Adrenal gland (tissue), 9 donors: ENCODE measurements at regions not wholly inside any gene's neighbourhood (a gene's known extent, or its start where the extent isn't known, plus 50 kb on each side); places are given as distances from the start of the nearest gene placed in this dataset.

Experiments
- DNase-seq, 7 donors: peaks; one replicate each; pipeline ENCODE4 v3.0.0-alpha.2; 2019 to 2020
- H3K27ac ChIP-seq, 5 donors: fragments of 200-600 bp; sonication (generic) in 4 of 5; 1 replicate in 3 of 5; 2 replicates in 2 of 5; pipeline versions ENCODE4 v1.5.1 to v1.8.0; 2016 to 2020; ENCODE audit warnings: mild to moderate bottlenecking in 1 of 5
- H3K27me3 ChIP-seq: fragments of 200-600 bp; 2 replicates; pipeline ENCODE4 v1.8.0; 2021
- H3K36me3 ChIP-seq, 2 donors: fragments of 200-600 bp; replicated peaks in 1 of 2; 1 replicate in 1 of 2; 2 replicates in 1 of 2; pipeline versions ENCODE4 v1.5.1 to v1.8.0; 2018 to 2022
- H3K4me1 ChIP-seq, 2 donors: fragments of 200-600 bp; replicated peaks in 1 of 2; 1 replicate in 1 of 2; 2 replicates in 1 of 2; pipeline versions ENCODE4 v1.5.1 to v1.8.0; 2018 to 2021
- H3K4me3 ChIP-seq, 4 donors: fragments of 200-600 bp; sonication (generic) in 3 of 4; one replicate each; pipeline ENCODE4 v1.5.1; 2016 to 2018
- H3K9me3 ChIP-seq, 3 donors: fragments of 200-600 bp; sonication (generic) in 1 of 3; replicated peaks in 1 of 3; 1 replicate in 2 of 3; 2 replicates in 1 of 3; pipeline versions ENCODE4 v1.5.1 to v1.8.0; 2016 to 2021
- POLR2A ChIP-seq, 2 donors: fragments of 450-650 bp; IDR thresholded peaks; one replicate each; pipeline ENCODE4 v1.6.1; 2017; ENCODE audit warnings: antibody characterized with exemption in 2 of 2, mild to moderate bottlenecking in 2 of 2, moderate library complexity in 1 of 2
- WGBS, 4 donors: extraction: QIAGEN DNeasy Blood & Tissue Kit in 2 of 4; methylation state at CpG; one replicate each; pipeline versions ENCODE4 v1.1.5 to v1.1.7; 2013 to 2017; 5-methylcytosine and 5-hydroxymethylcytosine counted together
- intact Hi-C, 2 donors: fragments of 100-400 bp; cut with DNase I; formaldehyde crosslinking; loops; one replicate each; pipeline versions ENCODE4 v1.14.1 to v1.15.0; 2022 to 2023
- TF ChIP-seq, protein P1 (sequence below), 6 experiments: fragments of 450-650 bp in 4 of 6; fragments of 200-600 bp in 2 of 6; sonication (generic) in 1 of 6; IDR thresholded peaks; 1 replicate in 5 of 6; 2 replicates in 1 of 6; pipeline versions ENCODE4 v1.5.1 to v1.8.0; 2016 to 2021; ENCODE audit warnings: antibody characterized with exemption in 6 of 6, mild to moderate bottlenecking in 2 of 6, moderate library complexity in 1 of 6
- donor health status: healthy with polysubstance abuse.
- donor health status: Bipolar disorder and iron deficiency.
- donor health status: DM: yes; HTN: yes; CAD: no.
- donor health status: DM: no; HTN: no; CAD: no.
- donor health status: DM: no; HTN: no; CAD: no.

DNA sequence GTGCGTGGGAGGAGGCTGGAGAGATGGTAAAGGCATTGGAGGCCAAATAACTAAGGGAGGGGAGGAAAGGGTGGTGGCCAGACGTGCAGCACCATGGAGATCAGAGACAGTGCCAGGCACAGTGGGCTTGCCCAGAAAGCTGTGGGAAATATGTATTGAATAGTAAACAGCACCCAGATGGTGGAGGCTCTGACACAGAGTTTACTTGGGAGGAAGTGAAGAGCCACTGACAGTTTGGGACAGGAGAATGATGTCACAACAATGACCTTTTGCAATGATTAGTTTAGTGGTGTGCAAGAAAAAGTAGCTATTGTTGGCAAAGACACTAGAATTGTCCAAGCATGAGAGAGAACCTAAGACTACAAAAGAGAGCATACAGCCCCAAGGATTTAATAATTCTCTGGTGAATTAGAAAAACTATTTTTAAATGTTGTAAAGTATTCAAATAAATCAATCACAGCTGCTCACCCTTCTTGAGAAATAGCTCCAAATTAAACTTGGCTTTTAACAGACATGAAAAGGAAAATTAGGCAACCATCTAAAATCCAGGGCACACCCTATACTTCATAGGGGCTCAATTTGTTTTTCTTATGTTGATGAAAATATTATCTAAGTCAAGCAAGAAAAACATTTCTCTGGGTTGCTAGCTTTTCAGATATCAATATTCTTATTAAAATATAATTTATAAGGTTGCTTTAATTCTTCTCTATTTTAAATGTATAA lies 458.7 kb upstream of the HNRNPA3 start:
- intact Hi-C loops: no loop called here
- TF ChIP-seq POLR2A (IDR thresholded peaks at IDR 0.05): no peak
- TF ChIP-seq, protein P1, sequence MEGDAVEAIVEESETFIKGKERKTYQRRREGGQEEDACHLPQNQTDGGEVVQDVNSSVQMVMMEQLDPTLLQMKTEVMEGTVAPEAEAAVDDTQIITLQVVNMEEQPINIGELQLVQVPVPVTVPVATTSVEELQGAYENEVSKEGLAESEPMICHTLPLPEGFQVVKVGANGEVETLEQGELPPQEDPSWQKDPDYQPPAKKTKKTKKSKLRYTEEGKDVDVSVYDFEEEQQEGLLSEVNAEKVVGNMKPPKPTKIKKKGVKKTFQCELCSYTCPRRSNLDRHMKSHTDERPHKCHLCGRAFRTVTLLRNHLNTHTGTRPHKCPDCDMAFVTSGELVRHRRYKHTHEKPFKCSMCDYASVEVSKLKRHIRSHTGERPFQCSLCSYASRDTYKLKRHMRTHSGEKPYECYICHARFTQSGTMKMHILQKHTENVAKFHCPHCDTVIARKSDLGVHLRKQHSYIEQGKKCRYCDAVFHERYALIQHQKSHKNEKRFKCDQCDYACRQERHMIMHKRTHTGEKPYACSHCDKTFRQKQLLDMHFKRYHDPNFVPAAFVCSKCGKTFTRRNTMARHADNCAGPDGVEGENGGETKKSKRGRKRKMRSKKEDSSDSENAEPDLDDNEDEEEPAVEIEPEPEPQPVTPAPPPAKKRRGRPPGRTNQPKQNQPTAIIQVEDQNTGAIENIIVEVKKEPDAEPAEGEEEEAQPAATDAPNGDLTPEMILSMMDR (IDR thresholded peaks at IDR 0.05): no peak
- no peak overlapping the region for H3K27ac ChIP-seq

DNA sequence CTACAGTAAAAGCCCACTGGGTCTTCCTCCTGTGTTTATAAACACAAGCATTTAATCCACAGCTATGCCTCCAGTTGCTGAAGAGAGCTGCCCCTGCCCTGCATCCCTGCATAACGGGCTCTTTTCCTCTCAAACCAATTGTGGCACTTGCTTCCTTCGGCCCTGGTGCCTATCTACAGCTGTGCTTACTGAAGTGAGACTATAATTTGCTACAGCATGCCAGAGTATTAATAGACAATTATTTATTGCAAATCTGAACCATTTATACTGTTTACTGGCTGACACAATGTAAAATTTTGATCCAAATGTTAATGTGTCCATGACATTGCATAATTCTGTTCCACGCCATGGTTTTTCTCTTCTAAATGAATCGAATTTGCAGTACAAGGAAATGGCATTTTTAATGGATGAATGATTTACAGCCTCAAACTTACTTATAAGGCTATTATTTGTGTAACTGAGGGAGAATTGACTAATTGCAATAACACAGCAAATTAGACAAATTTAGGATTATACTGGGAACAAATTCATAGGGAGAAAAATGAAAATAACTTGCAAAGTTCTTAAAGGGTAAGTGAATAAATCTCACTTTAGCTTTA lies 457.0 kb upstream of the HNRNPA3 start:
- no peak overlapping the region for H3K27ac ChIP-seq
- no peaks in the 10 kb centered on the region for H3K9me3 ChIP-seq
- H3K4me1 ChIP-seq: peaks cover 0 to 12% of the 10 kb centered on the region in 2 donors
- no peak overlapping the region for H3K4me3 ChIP-seq
- no peaks in the 10 kb centered on the region for H3K36me3 ChIP-seq
- no peaks in the 10 kb centered on the region for H3K27me3 ChIP-seq
- no peak for DNase-seq
- intact Hi-C loops: no loop called here
- WGBS, 4 donors: 79 to 96% (median 88%) methylated on average over 4 of the region's 4 CpGs
- TF ChIP-seq POLR2A (IDR thresholded peaks at IDR 0.05): no peak
- TF ChIP-seq, protein P1 (IDR thresholded peaks at IDR 0.05): no peak

More for the DNA sequence above, 458.7 kb upstream of the HNRNPA3 start:
- peak in 2 of 7 donors; percentile 2 to 37 for DNase-seq
- no peaks in the 10 kb centered on the region for H3K36me3 ChIP-seq
- H3K27me3 ChIP-seq: no peaks in the 10 kb centered on the region
- no peaks in the 10 kb centered on the region for H3K9me3 ChIP-seq
- peaks cover 0 to 12% of the 10 kb centered on the region in 2 donors for H3K4me1 ChIP-seq
- no peak overlapping the region for H3K4me3 ChIP-seq
- 52 to 64% (median 55%) methylated on average over 2 of the region's 2 CpGs for WGBS, 4 donors

GRCh38 chr2:176758426-176758825 lies 454.2 kb upstream of the HNRNPA3 start:
- H3K27ac ChIP-seq: no peak overlapping the region
- no peak for DNase-seq
- no peaks in the 10 kb centered on the region for H3K36me3 ChIP-seq
- peaks cover 0 to 10% of the 10 kb centered on the region in 2 donors for H3K4me1 ChIP-seq
- no peak for TF ChIP-seq POLR2A (IDR thresholded peaks at IDR 0.05)
- TF ChIP-seq, protein P1 (IDR thresholded peaks at IDR 0.05): no peak
- no peaks in the 10 kb centered on the region for H3K27me3 ChIP-seq
- H3K4me3 ChIP-seq: no peak overlapping the region
- H3K9me3 ChIP-seq: no peaks in the 10 kb centered on the region
- 66 to 85% (median 77%) methylated on average over 3 of the region's 3 CpGs for WGBS, 4 donors
- intact Hi-C loops: no loop called here

DNA sequence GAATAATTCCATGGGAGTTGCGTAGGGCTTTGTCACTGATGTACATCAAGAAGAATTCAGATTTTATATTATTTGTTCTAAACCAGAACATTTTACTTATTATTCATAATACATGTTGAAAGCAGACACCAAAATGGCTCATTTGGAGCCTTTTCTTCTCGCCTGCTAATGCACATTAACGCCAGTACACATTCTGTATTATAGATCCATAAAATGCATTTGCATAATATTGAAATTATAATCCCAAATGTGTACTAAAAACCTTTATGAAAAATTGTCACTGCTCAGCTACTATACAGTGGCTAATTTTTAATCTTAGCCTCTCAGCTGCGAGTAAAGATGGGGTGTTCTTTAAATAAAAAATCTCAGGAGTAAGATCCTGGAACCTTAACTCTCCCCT lies 452.2 kb upstream of the HNRNPA3 start:
- no peaks in the 10 kb centered on the region for H3K27me3 ChIP-seq
- H3K4me1 ChIP-seq: no peaks in the 10 kb centered on the region
- 92 to 98% (median 97%) methylated on average over 4 of the region's 4 CpGs for WGBS, 4 donors
- intact Hi-C loops: no loop called here
- DNase-seq: no peak
- H3K4me3 ChIP-seq: no peak overlapping the region
- no peak overlapping the region for H3K27ac ChIP-seq
- no peak for TF ChIP-seq POLR2A (IDR thresholded peaks at IDR 0.05)
- TF ChIP-seq, protein P1 (IDR thresholded peaks at IDR 0.05): no peak
- H3K9me3 ChIP-seq: no peaks in the 10 kb centered on the region
- no peaks in the 10 kb centered on the region for H3K36me3 ChIP-seq
